HCT116 (cell line): ENCODE measurements at regions not wholly inside any gene's neighbourhood (a gene's known extent, or its start where the extent isn't known, plus 50 kb on each side); places are given as distances from the start of the nearest gene placed in this dataset.

Experiments used
- ATAC-seq: fragments of 200-7000 bp; cut with Tn5 transposase; 2 replicates; pipeline ENCODE4 v1.9.1; 2020; ENCODE audit warnings: mild to moderate bottlenecking, moderate library complexity
- BruUV-seq: library from RNA; stranded (reverse); fragments of 400-500 nt; replicated peaks from 2 replicates; lab custom pipeline; 2021; lab: Mats Ljungman, UMichigan
- CTCF ChIA-PET: fragments of 300-600 bp; sonication (Branson Sonifier 250); formaldehyde crosslinking; loops from one replicate; lab custom pipeline; 2021; ENCODE audit warnings: antibody characterized with exemption; lab: Charles Lee
- POLR2A ChIA-PET: fragments of 300-600, 350-600 bp; sonication (Branson Sonifier 250); formaldehyde crosslinking; loops from one replicate; lab custom pipeline; 2021; ENCODE audit warnings: antibody characterized with exemption; lab: Charles Lee
- RAD21 ChIA-PET, 2 experiments: fragments of 300-600 bp; sonication (Branson Sonifier 250); formaldehyde crosslinking; loops; one replicate each; lab custom pipeline; 2023; ENCODE audit warnings: low total read pairs in 2 of 2; ENCODE audit not compliant: uncharacterized antibody in 2 of 2, unreplicated experiment in 2 of 2, low non-redundant PET in 1 of 2; lab: Charles Lee
- DNase-seq: peaks from one replicate; pipeline ENCODE4 v3.0.0-alpha.2; 2010; ENCODE audit warnings: low read depth, low spot score
- H2AFZ ChIP-seq: fragments of 200-600 bp; shearing (Covaris generic), sonication (generic); 2 replicates; pipeline ENCODE4 v1.6.1; 2017; ENCODE audit warnings: low read depth, mixed run types, mixed read lengths, antibody characterized with exemption, low read length; ENCODE audit not compliant: poor library complexity, severe bottlenecking
- H3K27ac ChIP-seq: 2 replicates; pipeline ENCODE4 v1.5.1; 2012; ENCODE audit warnings: low read depth, low read length
- H3K27me3 ChIP-seq: fragments of 200-600 bp; sonication (generic); 2 replicates; pipeline ENCODE4 v1.6.1; 2016; ENCODE audit warnings: mixed run types, low read length, mixed read lengths; ENCODE audit not compliant: insufficient read depth
- H3K36me3 ChIP-seq, 2 experiments: fragments of 200-500 bp in 1 of 2; fragments of 200-600 bp in 1 of 2; sonication (Bioruptor generic) in 1 of 2; sonication (generic) in 1 of 2; 2 replicates each; pipeline versions ENCODE4 v1.5.1 to v1.6.1; 2014 to 2016; ENCODE audit warnings: low read length in 2 of 2, inconsistent platforms in 1 of 2, mixed read lengths in 1 of 2, mixed run types in 1 of 2; ENCODE audit not compliant: insufficient read depth in 2 of 2, control insufficient read depth in 1 of 2
- H3K4me1 ChIP-seq, 2 experiments: fragments of 200-600 bp in 1 of 2; sonication (generic) in 1 of 2; 2 replicates each; pipeline versions ENCODE4 v1.5.1 to v1.6.1; 2012 to 2017; ENCODE audit warnings: low read length in 2 of 2, inconsistent platforms in 1 of 2, mild to moderate bottlenecking in 1 of 2, mixed read lengths in 1 of 2, mixed run types in 1 of 2, moderate library complexity in 1 of 2; ENCODE audit not compliant: insufficient read depth in 2 of 2, control insufficient read depth in 1 of 2
- H3K4me2 ChIP-seq: fragments of 200-600 bp; sonication (generic); 2 replicates; pipeline ENCODE4 v1.6.1; 2017; ENCODE audit warnings: mixed run types, low read length, mixed read lengths
- H3K4me3 ChIP-seq, 2 experiments: fragments of 200-600 bp in 1 of 2; sonication (generic) in 1 of 2; replicated peaks in 1 of 2; 2 replicates each; pipeline ENCODE4 v1.5.1; 2011 to 2016; ENCODE audit warnings: low read length in 2 of 2, control low read depth in 1 of 2, low read depth in 1 of 2, mild to moderate bottlenecking in 1 of 2, mixed read lengths in 1 of 2, mixed run types in 1 of 2
- H3K79me2 ChIP-seq: fragments of 200-600 bp; sonication (generic); 2 replicates; pipeline ENCODE4 v1.6.1; 2017; ENCODE audit warnings: mild to moderate bottlenecking, mixed run types, low read length, moderate library complexity, mixed read lengths; ENCODE audit not compliant: insufficient read depth
- H3K9ac ChIP-seq: fragments of 200-600 bp; sonication (generic); 2 replicates; pipeline ENCODE4 v1.6.1; 2016; ENCODE audit warnings: low read length, mixed read lengths
- H3K9me2 ChIP-seq: fragments of 200-600 bp; sonication (generic), shearing (Covaris generic); 2 replicates; pipeline ENCODE4 v1.6.1; 2017; ENCODE audit warnings: mixed run types, mild to moderate bottlenecking, moderate library complexity; ENCODE audit not compliant: insufficient read depth
- H3K9me3 ChIP-seq, 2 experiments: fragments of 200-500 bp in 1 of 2; fragments of 200-600 bp in 1 of 2; sonication (Bioruptor generic) in 1 of 2; sonication (generic) in 1 of 2; 2 replicates each; pipeline ENCODE4 v1.6.1; 2014 to 2017; ENCODE audit warnings: low read length in 2 of 2, mixed read lengths in 2 of 2, inconsistent platforms in 1 of 2, low read depth in 1 of 2, mild to moderate bottlenecking in 1 of 2, mixed run types in 1 of 2, moderate library complexity in 1 of 2; ENCODE audit not compliant: control insufficient read depth in 1 of 2, insufficient read depth in 1 of 2
- H4K20me1 ChIP-seq: fragments of 200-600 bp; sonication (generic), shearing (Covaris generic); 2 replicates; pipeline ENCODE4 v1.6.1; 2017; ENCODE audit warnings: mixed run types, mild to moderate bottlenecking, moderate library complexity; ENCODE audit not compliant: insufficient read depth
- CEBPB ChIP-seq: IDR thresholded peaks from 2 replicates; pipeline ENCODE4 v1.6.1; 2012; ENCODE audit warnings: low read depth
- EGR1 ChIP-seq: IDR thresholded peaks from 2 replicates; pipeline ENCODE4 v1.6.1; 2012; ENCODE audit warnings: low read depth
- ELF1 ChIP-seq: IDR thresholded peaks from 2 replicates; pipeline ENCODE4 v1.6.1; 2012; ENCODE audit warnings: low read depth, borderline replicate concordance
- EZH2 ChIP-seq: fragments of 200-600 bp; sonication (generic); IDR thresholded peaks from 2 replicates; pipeline ENCODE4 v1.6.1; 2017; ENCODE audit warnings: antibody characterized with exemption, mixed run types
- EZH2phosphoT487 ChIP-seq: fragments of 200-600 bp; IDR thresholded peaks from 2 replicates; pipeline ENCODE4 v1.6.1; 2018; ENCODE audit warnings: antibody characterized with exemption, borderline replicate concordance
- FOSL1 ChIP-seq: IDR thresholded peaks from 2 replicates; pipeline ENCODE4 v1.6.1; 2012; ENCODE audit warnings: low read depth
- JUND ChIP-seq: IDR thresholded peaks from 2 replicates; pipeline ENCODE4 v1.6.1; 2012
- POLR2A ChIP-seq: IDR thresholded peaks from 2 replicates; pipeline ENCODE4 v1.7.0; 2011; ENCODE audit warnings: borderline replicate concordance; ENCODE audit not compliant: insufficient read depth, insufficient read length; ENCODE audit errors: extremely low read depth
- POLR2AphosphoS5 ChIP-seq: IDR thresholded peaks from 2 replicates; pipeline ENCODE4 v1.6.1; 2011; ENCODE audit warnings: mild to moderate bottlenecking, low read depth, low read length, moderate library complexity
- RAD21 ChIP-seq: IDR thresholded peaks from 2 replicates; pipeline ENCODE4 v1.6.1; 2012; ENCODE audit warnings: low read depth, mild to moderate bottlenecking
- SIN3A ChIP-seq: IDR thresholded peaks from 2 replicates; pipeline ENCODE4 v1.6.1; 2012; ENCODE audit warnings: low read depth
- SP1 ChIP-seq: IDR thresholded peaks from 2 replicates; pipeline ENCODE4 v1.6.1; 2012; ENCODE audit warnings: low read depth
- TCF7L2 ChIP-seq: IDR thresholded peaks from 2 replicates; pipeline ENCODE4 v1.7.0; 2011; ENCODE audit warnings: borderline replicate concordance, inconsistent platforms; ENCODE audit not compliant: insufficient read depth, insufficient read length; ENCODE audit errors: extremely low read depth
- YY1 ChIP-seq: IDR thresholded peaks from 2 replicates; pipeline ENCODE4 v1.6.1; 2011; ENCODE audit warnings: low read length, low read depth, moderate library complexity, mild to moderate bottlenecking; ENCODE audit not compliant: insufficient replicate concordance; ENCODE audit errors: extremely low read depth
- ZFX ChIP-seq: fragments of 450-650 bp; IDR thresholded peaks from 2 replicates; pipeline ENCODE4 v1.6.1; 2017
- intact Hi-C: fragments of 100-400 bp; cut with micrococcal nuclease; formaldehyde crosslinking; loops from 2 replicates; pipeline ENCODE4 v1.10.0; 2022
- TF ChIP-seq, protein P1 (sequence below): IDR thresholded peaks from 2 replicates; pipeline ENCODE4 v1.6.1; 2012
- TF ChIP-seq, protein P2 (sequence below): IDR thresholded peaks from 2 replicates; pipeline ENCODE4 v1.6.1; 2012; ENCODE audit warnings: low read depth
- TF ChIP-seq, protein P3 (sequence below), 3 experiments: fragments of 200-600 bp in 1 of 3; sonication (generic) in 1 of 3; IDR thresholded peaks in 2 of 3; conservative IDR thresholded peaks in 1 of 3; 2 replicates each; pipeline ENCODE4 v1.5.1; 2012 to 2017; ENCODE audit warnings: low read depth in 2 of 3, low read length in 2 of 3, antibody characterized with exemption in 1 of 3, borderline replicate concordance in 1 of 3, control low read depth in 1 of 3, mild to moderate bottlenecking in 1 of 3, mixed read lengths in 1 of 3, mixed run types in 1 of 3, moderate library complexity in 1 of 3; ENCODE audit not compliant: insufficient read depth in 1 of 3
- TF ChIP-seq, protein P4 (sequence below): IDR thresholded peaks from 2 replicates; pipeline ENCODE4 v1.6.1; 2011; ENCODE audit warnings: mild to moderate bottlenecking, low read length, moderate library complexity; ENCODE audit not compliant: insufficient replicate concordance; ENCODE audit errors: extremely low read depth
- TF ChIP-seq, protein P5 (sequence below): IDR thresholded peaks from 2 replicates; pipeline ENCODE4 v1.6.1; 2012

DNA sequence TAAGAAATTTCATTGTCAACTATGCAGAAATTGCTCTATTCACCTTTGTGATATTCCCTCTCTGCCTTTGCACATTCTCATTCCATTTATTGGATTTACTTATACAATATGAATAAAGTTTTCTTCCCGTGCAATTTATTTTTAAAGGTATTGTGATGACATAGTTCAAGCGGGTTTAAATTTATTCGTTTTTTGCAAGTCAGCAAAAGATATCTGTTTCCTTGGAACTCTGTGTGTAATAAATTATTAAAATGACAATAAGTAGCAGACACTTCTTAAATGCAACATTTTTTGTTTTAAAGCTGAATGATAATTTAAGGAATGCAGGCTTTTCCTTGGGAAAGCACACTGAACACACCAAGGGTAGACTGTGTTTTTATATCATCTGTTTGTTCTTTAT, 143.1 kb downstream of the SLC41A2 start:
- Histone ChIP-seq H3K9ac (no peak overlapping the region), H3K79me2 (no peaks in the 10 kb centered on the region), H3K9me2 (no peaks in the 10 kb centered on the region), H2AFZ (no peak overlapping the region), H3K4me3 (no peak overlapping the region), H3K27ac (no peak overlapping the region), H3K4me1 (no peaks in the 10 kb centered on the region), H3K9me3 (no peaks in the 10 kb centered on the region), H3K36me3 (no peaks in the 10 kb centered on the region), H3K27me3 (no peaks in the 10 kb centered on the region), H4K20me1 (no peaks in the 10 kb centered on the region), H3K4me2 (no peak overlapping the region)
- DNase-seq (no peak), ATAC-seq (no peak)
- intact Hi-C loops, result no loop called here
- POLR2A ChIA-PET, result no interaction called here
- no TSS peak for BruUV-seq
- CTCF ChIA-PET, result no interaction called here
- RAD21 ChIA-PET, result no interaction called here
- TF ChIP-seq SIN3A, result no peak
- TF ChIP-seq POLR2A, result no peak
- no peak for TF ChIP-seq JUND
- TF ChIP-seq RAD21, result no peak
- TF ChIP-seq TCF7L2, result no peak
- TF ChIP-seq EGR1, result no peak
- TF ChIP-seq CEBPB, result no peak
- TF ChIP-seq, protein P1, sequence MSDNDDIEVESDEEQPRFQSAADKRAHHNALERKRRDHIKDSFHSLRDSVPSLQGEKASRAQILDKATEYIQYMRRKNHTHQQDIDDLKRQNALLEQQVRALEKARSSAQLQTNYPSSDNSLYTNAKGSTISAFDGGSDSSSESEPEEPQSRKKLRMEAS, result no peak
- TF ChIP-seq FOSL1, result no peak
- TF ChIP-seq, protein P2, sequence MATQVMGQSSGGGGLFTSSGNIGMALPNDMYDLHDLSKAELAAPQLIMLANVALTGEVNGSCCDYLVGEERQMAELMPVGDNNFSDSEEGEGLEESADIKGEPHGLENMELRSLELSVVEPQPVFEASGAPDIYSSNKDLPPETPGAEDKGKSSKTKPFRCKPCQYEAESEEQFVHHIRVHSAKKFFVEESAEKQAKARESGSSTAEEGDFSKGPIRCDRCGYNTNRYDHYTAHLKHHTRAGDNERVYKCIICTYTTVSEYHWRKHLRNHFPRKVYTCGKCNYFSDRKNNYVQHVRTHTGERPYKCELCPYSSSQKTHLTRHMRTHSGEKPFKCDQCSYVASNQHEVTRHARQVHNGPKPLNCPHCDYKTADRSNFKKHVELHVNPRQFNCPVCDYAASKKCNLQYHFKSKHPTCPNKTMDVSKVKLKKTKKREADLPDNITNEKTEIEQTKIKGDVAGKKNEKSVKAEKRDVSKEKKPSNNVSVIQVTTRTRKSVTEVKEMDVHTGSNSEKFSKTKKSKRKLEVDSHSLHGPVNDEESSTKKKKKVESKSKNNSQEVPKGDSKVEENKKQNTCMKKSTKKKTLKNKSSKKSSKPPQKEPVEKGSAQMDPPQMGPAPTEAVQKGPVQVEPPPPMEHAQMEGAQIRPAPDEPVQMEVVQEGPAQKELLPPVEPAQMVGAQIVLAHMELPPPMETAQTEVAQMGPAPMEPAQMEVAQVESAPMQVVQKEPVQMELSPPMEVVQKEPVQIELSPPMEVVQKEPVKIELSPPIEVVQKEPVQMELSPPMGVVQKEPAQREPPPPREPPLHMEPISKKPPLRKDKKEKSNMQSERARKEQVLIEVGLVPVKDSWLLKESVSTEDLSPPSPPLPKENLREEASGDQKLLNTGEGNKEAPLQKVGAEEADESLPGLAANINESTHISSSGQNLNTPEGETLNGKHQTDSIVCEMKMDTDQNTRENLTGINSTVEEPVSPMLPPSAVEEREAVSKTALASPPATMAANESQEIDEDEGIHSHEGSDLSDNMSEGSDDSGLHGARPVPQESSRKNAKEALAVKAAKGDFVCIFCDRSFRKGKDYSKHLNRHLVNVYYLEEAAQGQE, result no peak
- TF ChIP-seq, protein P3, sequence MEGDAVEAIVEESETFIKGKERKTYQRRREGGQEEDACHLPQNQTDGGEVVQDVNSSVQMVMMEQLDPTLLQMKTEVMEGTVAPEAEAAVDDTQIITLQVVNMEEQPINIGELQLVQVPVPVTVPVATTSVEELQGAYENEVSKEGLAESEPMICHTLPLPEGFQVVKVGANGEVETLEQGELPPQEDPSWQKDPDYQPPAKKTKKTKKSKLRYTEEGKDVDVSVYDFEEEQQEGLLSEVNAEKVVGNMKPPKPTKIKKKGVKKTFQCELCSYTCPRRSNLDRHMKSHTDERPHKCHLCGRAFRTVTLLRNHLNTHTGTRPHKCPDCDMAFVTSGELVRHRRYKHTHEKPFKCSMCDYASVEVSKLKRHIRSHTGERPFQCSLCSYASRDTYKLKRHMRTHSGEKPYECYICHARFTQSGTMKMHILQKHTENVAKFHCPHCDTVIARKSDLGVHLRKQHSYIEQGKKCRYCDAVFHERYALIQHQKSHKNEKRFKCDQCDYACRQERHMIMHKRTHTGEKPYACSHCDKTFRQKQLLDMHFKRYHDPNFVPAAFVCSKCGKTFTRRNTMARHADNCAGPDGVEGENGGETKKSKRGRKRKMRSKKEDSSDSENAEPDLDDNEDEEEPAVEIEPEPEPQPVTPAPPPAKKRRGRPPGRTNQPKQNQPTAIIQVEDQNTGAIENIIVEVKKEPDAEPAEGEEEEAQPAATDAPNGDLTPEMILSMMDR (IDR thresholded peaks at IDR 0.05 in 2 of 3, conservative IDR thresholded peaks at IDR 0.05 in 1 of 3; ENCODE audit: borderline replicate concordance in 1 of 3, insufficient read depth in 1 of 3, low read depth in 2 of 3, low read length in 2 of 3), result no peak
- TF ChIP-seq YY1, result no peak
- TF ChIP-seq EZH2phosphoT487, result no peak
- no peak for TF ChIP-seq ZFX
- no peak for TF ChIP-seq EZH2
- TF ChIP-seq ELF1, result no peak
- TF ChIP-seq POLR2AphosphoS5, result no peak
- no peak for TF ChIP-seq SP1
- TF ChIP-seq, protein P4, sequence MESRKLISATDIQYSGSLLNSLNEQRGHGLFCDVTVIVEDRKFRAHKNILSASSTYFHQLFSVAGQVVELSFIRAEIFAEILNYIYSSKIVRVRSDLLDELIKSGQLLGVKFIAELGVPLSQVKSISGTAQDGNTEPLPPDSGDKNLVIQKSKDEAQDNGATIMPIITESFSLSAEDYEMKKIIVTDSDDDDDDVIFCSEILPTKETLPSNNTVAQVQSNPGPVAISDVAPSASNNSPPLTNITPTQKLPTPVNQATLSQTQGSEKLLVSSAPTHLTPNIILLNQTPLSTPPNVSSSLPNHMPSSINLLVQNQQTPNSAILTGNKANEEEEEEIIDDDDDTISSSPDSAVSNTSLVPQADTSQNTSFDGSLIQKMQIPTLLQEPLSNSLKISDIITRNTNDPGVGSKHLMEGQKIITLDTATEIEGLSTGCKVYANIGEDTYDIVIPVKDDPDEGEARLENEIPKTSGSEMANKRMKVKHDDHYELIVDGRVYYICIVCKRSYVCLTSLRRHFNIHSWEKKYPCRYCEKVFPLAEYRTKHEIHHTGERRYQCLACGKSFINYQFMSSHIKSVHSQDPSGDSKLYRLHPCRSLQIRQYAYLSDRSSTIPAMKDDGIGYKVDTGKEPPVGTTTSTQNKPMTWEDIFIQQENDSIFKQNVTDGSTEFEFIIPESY, result no peak
- TF ChIP-seq, protein P5, sequence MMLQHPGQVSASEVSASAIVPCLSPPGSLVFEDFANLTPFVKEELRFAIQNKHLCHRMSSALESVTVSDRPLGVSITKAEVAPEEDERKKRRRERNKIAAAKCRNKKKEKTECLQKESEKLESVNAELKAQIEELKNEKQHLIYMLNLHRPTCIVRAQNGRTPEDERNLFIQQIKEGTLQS, result no peak
